PC-3 (cell line): ENCODE measurements at regions not wholly inside any gene's neighbourhood (a gene's known extent, or its start where the extent isn't known, plus 50 kb on each side); places are given as distances from the start of the nearest gene placed in this dataset.

Source experiments
- EZH2 ChIP-seq: fragments of 300-600 bp; sonication (generic); IDR thresholded peaks from one replicate; pipeline ENCODE4 v1.6.1; 2017; ENCODE audit warnings: antibody characterized with exemption, mild to moderate bottlenecking, low read length; ENCODE audit not compliant: unreplicated experiment
- EZH2phosphoT487 ChIP-seq: fragments of 300-600 bp; sonication (generic); IDR thresholded peaks from 2 replicates; pipeline ENCODE4 v1.6.1; 2018; ENCODE audit warnings: mild to moderate bottlenecking, antibody characterized with exemption, low read length, borderline replicate concordance
- TF ChIP-seq, protein P1 (sequence below): fragments of 300-600 bp; sonication (generic); conservative IDR thresholded peaks from 2 replicates; pipeline ENCODE4 v1.5.1; 2017; ENCODE audit warnings: antibody characterized with exemption, low read depth, mild to moderate bottlenecking, low read length

DNA sequence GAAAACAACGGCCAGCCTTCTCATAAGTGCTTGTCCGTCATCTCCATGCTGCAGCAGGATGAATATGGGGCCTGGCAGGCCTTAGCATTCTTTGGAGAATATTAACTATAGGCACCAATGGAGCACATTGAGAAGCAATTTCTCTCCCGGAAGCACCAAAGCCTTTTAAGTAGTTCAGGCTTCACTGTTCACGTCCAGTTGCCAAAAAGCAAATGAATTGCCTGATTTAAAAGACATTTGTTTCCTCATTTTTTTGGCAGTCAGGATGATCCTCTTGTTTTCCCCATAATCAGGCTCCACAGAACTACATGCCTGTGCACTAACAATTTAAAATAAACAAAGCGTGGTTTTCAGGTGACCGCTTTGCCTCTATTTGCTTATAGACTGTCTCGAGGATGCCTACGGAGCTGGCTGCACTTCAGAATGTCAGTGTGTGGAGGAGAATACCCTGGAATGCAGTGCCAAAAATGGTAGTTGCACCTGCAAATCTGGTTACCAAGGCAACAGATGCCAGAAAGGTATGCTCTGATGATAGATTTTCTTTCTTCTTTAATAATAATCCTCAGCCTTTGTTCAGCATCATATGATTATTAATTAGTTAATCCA lies 725.2 kb upstream of the GOLIM4 start:
- TF ChIP-seq, protein P1, sequence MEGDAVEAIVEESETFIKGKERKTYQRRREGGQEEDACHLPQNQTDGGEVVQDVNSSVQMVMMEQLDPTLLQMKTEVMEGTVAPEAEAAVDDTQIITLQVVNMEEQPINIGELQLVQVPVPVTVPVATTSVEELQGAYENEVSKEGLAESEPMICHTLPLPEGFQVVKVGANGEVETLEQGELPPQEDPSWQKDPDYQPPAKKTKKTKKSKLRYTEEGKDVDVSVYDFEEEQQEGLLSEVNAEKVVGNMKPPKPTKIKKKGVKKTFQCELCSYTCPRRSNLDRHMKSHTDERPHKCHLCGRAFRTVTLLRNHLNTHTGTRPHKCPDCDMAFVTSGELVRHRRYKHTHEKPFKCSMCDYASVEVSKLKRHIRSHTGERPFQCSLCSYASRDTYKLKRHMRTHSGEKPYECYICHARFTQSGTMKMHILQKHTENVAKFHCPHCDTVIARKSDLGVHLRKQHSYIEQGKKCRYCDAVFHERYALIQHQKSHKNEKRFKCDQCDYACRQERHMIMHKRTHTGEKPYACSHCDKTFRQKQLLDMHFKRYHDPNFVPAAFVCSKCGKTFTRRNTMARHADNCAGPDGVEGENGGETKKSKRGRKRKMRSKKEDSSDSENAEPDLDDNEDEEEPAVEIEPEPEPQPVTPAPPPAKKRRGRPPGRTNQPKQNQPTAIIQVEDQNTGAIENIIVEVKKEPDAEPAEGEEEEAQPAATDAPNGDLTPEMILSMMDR = no peak
- TF ChIP-seq EZH2 (no peak), EZH2phosphoT487 (no peak)
